ENCODE measurements at regions not wholly inside any gene's neighbourhood (a gene's known extent, or its start where the extent isn't known, plus 50 kb on each side); places are given as distances from the start of the nearest gene placed in this dataset.

- H3K27ac ChIP-seq (ENCODE audit: low read length): no peak overlapping the region
Observed at GRCh38 chr3:137204409-137204808, 246.6 kb downstream of the IL20RB start.

GRCh38 chr3:137205394-137206045 lies 247.7 kb downstream of the IL20RB start:
- no peaks in the 10 kb centered on the region for H3F3A ChIP-seq (ENCODE audit: insufficient read depth, low read length, poor library complexity, severe bottlenecking)
- H3K9ac ChIP-seq (ENCODE audit: low read length): no peak overlapping the region
- H3K36me3 ChIP-seq (ENCODE audit: insufficient read depth, low read length): no peaks in the 10 kb centered on the region
- H3K9me2 ChIP-seq (ENCODE audit: insufficient read depth, low read length): no peaks in the 10 kb centered on the region
- H3K4me2 ChIP-seq (ENCODE audit: low read length): no peak overlapping the region
- H3K4me3 ChIP-seq (ENCODE audit: low read length): no peak overlapping the region
- H3K9me3 ChIP-seq (ENCODE audit: low read length): no peaks in the 10 kb centered on the region
- no peak overlapping the region for H2AFZ ChIP-seq (ENCODE audit: low read depth, low read length)
- H3K27ac ChIP-seq (ENCODE audit: low read length): no peak overlapping the region
- no peaks in the 10 kb centered on the region for H4K20me1 ChIP-seq (ENCODE audit: insufficient read depth)
- H3K27me3 ChIP-seq (ENCODE audit: insufficient read depth, low read depth, low read length): no peaks in the 10 kb centered on the region
- H3K79me2 ChIP-seq (replicated peaks; ENCODE audit: insufficient read depth, low read length): no peaks in the 10 kb centered on the region
- no peak for TF ChIP-seq CTCF (IDR thresholded peaks at IDR 0.05; ENCODE audit: poor library complexity, severe bottlenecking)
- no peak for TF ChIP-seq SMC3 (conservative IDR thresholded peaks at IDR 0.05; ENCODE audit: poor library complexity)
- no peak for TF ChIP-seq TAF1 (IDR thresholded peaks at IDR 0.05; ENCODE audit: low read depth)
- no peak for TF ChIP-seq RAD21 (conservative IDR thresholded peaks at IDR 0.05)
- no peak for TF ChIP-seq EZH2 (IDR thresholded peaks at IDR 0.05; ENCODE audit: borderline replicate concordance, insufficient read depth, low read length, poor library complexity, severe bottlenecking)

More at GRCh38 chr3:137204409-137204808, 246.6 kb downstream of the IL20RB start:
- no peaks in the 10 kb centered on the region for H3K36me3 ChIP-seq (ENCODE audit: insufficient read depth, low read length)
- H3F3A ChIP-seq (ENCODE audit: insufficient read depth, low read length, poor library complexity, severe bottlenecking): no peaks in the 10 kb centered on the region
- no peaks in the 10 kb centered on the region for H4K20me1 ChIP-seq (ENCODE audit: insufficient read depth)
- no peaks in the 10 kb centered on the region for H3K79me2 ChIP-seq (replicated peaks; ENCODE audit: insufficient read depth, low read length)
- no peaks in the 10 kb centered on the region for H3K27me3 ChIP-seq (ENCODE audit: insufficient read depth, low read depth, low read length)
- H3K9ac ChIP-seq (ENCODE audit: low read length): no peak overlapping the region
- no peak overlapping the region for H3K4me3 ChIP-seq (ENCODE audit: low read length)
- TF ChIP-seq TAF1 (IDR thresholded peaks at IDR 0.05; ENCODE audit: low read depth): no peak
- TF ChIP-seq EZH2 (IDR thresholded peaks at IDR 0.05; ENCODE audit: borderline replicate concordance, insufficient read depth, low read length, poor library complexity, severe bottlenecking): no peak
- TF ChIP-seq SMC3 (conservative IDR thresholded peaks at IDR 0.05; ENCODE audit: poor library complexity): no peak
- no peak for TF ChIP-seq EP300 (conservative IDR thresholded peaks at IDR 0.05; ENCODE audit: poor library complexity, severe bottlenecking)
- TF ChIP-seq POLR2AphosphoS5 (IDR thresholded peaks at IDR 0.05): no peak
- TF ChIP-seq CTCF (IDR thresholded peaks at IDR 0.05; ENCODE audit: poor library complexity, severe bottlenecking): no peak
- TF ChIP-seq MXI1 (conservative IDR thresholded peaks at IDR 0.05; ENCODE audit: poor library complexity, severe bottlenecking): no peak
- TF ChIP-seq RAD21 (conservative IDR thresholded peaks at IDR 0.05): no peak
- no peak for TF ChIP-seq REST (IDR thresholded peaks at IDR 0.05; ENCODE audit: borderline replicate concordance)
- H2AFZ ChIP-seq (ENCODE audit: low read depth, low read length): no peak overlapping the region
- no peak overlapping the region for H3K4me2 ChIP-seq (ENCODE audit: low read length)
- H3K9me2 ChIP-seq (ENCODE audit: insufficient read depth, low read length): no peaks in the 10 kb centered on the region
- H3K9me3 ChIP-seq (ENCODE audit: low read length): no peaks in the 10 kb centered on the region

Measured in neural cell (in vitro differentiated cells).